Kidney glomerular epithelial cell (primary cell): ENCODE measurements at regions not wholly inside any gene's neighbourhood (a gene's known extent, or its start where the extent isn't known, plus 50 kb on each side); places are given as distances from the start of the nearest gene placed in this dataset.

ENCODE experiments used
- DNase-seq: peaks from one replicate; lab custom pipeline; 2025; lab: John Stamatoyannopoulos, UW

GRCh38 chr12:128204711-128205110 is 62.3 kb upstream of the TMEM132C start:
- no peak for DNase-seq

GRCh38 chr12:128205145-128205544 is 61.8 kb upstream of the TMEM132C start:
- no peak for DNase-seq

GRCh38 chr12:128205758-128206157 is 61.2 kb upstream of the TMEM132C start:
- DNase-seq: no peak
